Neural progenitor cell (in vitro differentiated cells): ENCODE measurements at regions not wholly inside any gene's neighbourhood (a gene's known extent, or its start where the extent isn't known, plus 50 kb on each side); places are given as distances from the start of the nearest gene placed in this dataset.
A peak's percentile ranks its signal among the peaks of the same experiment; 100 is the strongest.

Experiments
- DNase-seq: peaks from one replicate; pipeline ENCODE4 v3.0.0-alpha.2; 2016; ENCODE audit warnings: low spot score
- H2AFZ ChIP-seq: fragments of 200-600 bp; sonication (generic); replicated peaks from 2 replicates; pipeline ENCODE4 v1.6.1; 2016; ENCODE audit warnings: antibody characterized with exemption
- H3F3A ChIP-seq: fragments of 200-600 bp; sonication (generic); 2 replicates; pipeline ENCODE4 v1.6.1; 2016; ENCODE audit warnings: antibody characterized with exemption, low read depth
- H3K27ac ChIP-seq: fragments of 200-600 bp; sonication (generic); 2 replicates; pipeline ENCODE4 v1.5.1; 2016; ENCODE audit warnings: mild to moderate bottlenecking
- H3K27me3 ChIP-seq: fragments of 200-600 bp; sonication (generic); 2 replicates; pipeline ENCODE4 v1.6.1; 2016; ENCODE audit warnings: mild to moderate bottlenecking, moderate library complexity
- H3K36me3 ChIP-seq: fragments of 200-600 bp; sonication (generic); 2 replicates; pipeline ENCODE4 v1.5.1; 2016
- H3K4me1 ChIP-seq: fragments of 200-600 bp; sonication (generic); 2 replicates; pipeline ENCODE4 v1.6.1; 2016; ENCODE audit warnings: mixed run types
- H3K4me2 ChIP-seq: fragments of 200-600 bp; sonication (generic); 2 replicates; pipeline ENCODE4 v1.6.1; 2016
- H3K4me3 ChIP-seq: fragments of 200-600 bp; sonication (generic); 2 replicates; pipeline ENCODE4 v1.5.1; 2016
- H3K79me2 ChIP-seq: fragments of 200-600 bp; sonication (generic); 2 replicates; pipeline ENCODE4 v1.6.1; 2016; ENCODE audit warnings: low read depth
- H3K9ac ChIP-seq: fragments of 200-600 bp; sonication (generic); 2 replicates; pipeline ENCODE4 v1.6.1; 2016
- H3K9me3 ChIP-seq: fragments of 200-600 bp; sonication (generic); 2 replicates; pipeline ENCODE4 v1.5.1; 2016; ENCODE audit warnings: low read depth
- H4K20me1 ChIP-seq: fragments of 200-600 bp; sonication (generic); 2 replicates; pipeline ENCODE4 v1.6.1; 2016; ENCODE audit warnings: low read depth
- H3K27ac Mint-ChIP-seq: 3 replicates; pipeline ENCODE4 v1.8.0; 2021; ENCODE audit warnings: mixed read lengths
- H3K27me3 Mint-ChIP-seq: 2 replicates; pipeline ENCODE4 v1.8.0; 2022; ENCODE audit warnings: low read depth, mild to moderate bottlenecking, inconsistent platforms, moderate library complexity, mixed read lengths; ENCODE audit not compliant: insufficient read depth
- H3K36me3 Mint-ChIP-seq: 3 replicates; pipeline ENCODE4 v1.8.0; 2021; ENCODE audit warnings: mixed read lengths
- H3K4me1 Mint-ChIP-seq: 3 replicates; pipeline ENCODE4 v1.8.0; 2021; ENCODE audit warnings: mixed read lengths
- H3K4me3 Mint-ChIP-seq: 3 replicates; pipeline ENCODE4 v1.8.0; 2021; ENCODE audit warnings: mild to moderate bottlenecking, moderate library complexity, mixed read lengths
- H3K9me3 Mint-ChIP-seq: 3 replicates; pipeline ENCODE4 v1.8.0; 2020; ENCODE audit warnings: mixed read lengths
- EZH2 ChIP-seq: fragments of 200-600 bp; sonication (generic); IDR thresholded peaks from 2 replicates; pipeline ENCODE4 v1.6.1; 2017; ENCODE audit warnings: antibody characterized with exemption, mild to moderate bottlenecking, moderate library complexity
- EZH2phosphoT487 ChIP-seq: fragments of 200-600 bp; sonication (generic); IDR thresholded peaks from 2 replicates; pipeline ENCODE4 v1.6.1; 2017; ENCODE audit warnings: antibody characterized with exemption
- TF ChIP-seq, protein P1 (sequence below): fragments of 200-600 bp; sonication (generic); IDR thresholded peaks from 2 replicates; pipeline ENCODE4 v1.5.1; 2017; ENCODE audit warnings: antibody characterized with exemption, mild to moderate bottlenecking

DNA sequence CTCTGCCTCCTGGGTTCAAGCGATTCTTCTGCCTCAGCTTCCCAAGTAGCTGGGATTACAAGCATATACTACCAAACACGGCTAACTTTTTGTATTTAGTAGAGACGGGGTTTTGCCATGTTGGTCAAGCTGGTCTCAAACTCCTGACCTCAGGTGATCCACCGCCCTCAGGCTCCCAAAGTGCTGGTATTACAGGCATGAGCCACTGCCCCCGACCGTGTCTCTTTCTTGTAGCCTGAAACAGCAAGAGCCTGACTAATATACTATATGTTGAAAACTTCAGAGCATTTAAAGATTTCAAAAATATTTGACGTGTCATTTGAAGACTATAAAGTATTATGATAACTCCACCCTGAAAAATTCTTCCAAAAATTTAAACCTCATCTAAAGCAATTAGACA, 71.7 kb upstream of the ZNF648 start:
- Histone ChIP-seq H4K20me1 (no peaks in the 10 kb centered on the region), H3K27me3 (no peaks in the 10 kb centered on the region), H3F3A (no peaks in the 10 kb centered on the region), H2AFZ (no peak overlapping the region), H3K9ac (no peak overlapping the region), H3K4me1 (no peaks in the 10 kb centered on the region), H3K4me3 (no peak overlapping the region), H3K4me2 (no peak overlapping the region), H3K27ac (no peak overlapping the region), H3K36me3 (no peaks in the 10 kb centered on the region), H3K79me2 (no peaks in the 10 kb centered on the region), H3K9me3 (no peaks in the 10 kb centered on the region)
- DNase-seq, result no peak
- Mint-ChIP-seq H3K4me3 (no peak overlapping the region), H3K27ac (no peak overlapping the region), H3K4me1 (no peaks in the 10 kb centered on the region), H3K36me3 (no peaks in the 10 kb centered on the region), H3K9me3 (peaks cover 10% of the 10 kb centered on the region), H3K27me3 (no peaks in the 10 kb centered on the region)
- no peak for TF ChIP-seq EZH2phosphoT487
- TF ChIP-seq EZH2, result no peak
- TF ChIP-seq, protein P1, sequence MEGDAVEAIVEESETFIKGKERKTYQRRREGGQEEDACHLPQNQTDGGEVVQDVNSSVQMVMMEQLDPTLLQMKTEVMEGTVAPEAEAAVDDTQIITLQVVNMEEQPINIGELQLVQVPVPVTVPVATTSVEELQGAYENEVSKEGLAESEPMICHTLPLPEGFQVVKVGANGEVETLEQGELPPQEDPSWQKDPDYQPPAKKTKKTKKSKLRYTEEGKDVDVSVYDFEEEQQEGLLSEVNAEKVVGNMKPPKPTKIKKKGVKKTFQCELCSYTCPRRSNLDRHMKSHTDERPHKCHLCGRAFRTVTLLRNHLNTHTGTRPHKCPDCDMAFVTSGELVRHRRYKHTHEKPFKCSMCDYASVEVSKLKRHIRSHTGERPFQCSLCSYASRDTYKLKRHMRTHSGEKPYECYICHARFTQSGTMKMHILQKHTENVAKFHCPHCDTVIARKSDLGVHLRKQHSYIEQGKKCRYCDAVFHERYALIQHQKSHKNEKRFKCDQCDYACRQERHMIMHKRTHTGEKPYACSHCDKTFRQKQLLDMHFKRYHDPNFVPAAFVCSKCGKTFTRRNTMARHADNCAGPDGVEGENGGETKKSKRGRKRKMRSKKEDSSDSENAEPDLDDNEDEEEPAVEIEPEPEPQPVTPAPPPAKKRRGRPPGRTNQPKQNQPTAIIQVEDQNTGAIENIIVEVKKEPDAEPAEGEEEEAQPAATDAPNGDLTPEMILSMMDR, result no peak

DNA sequence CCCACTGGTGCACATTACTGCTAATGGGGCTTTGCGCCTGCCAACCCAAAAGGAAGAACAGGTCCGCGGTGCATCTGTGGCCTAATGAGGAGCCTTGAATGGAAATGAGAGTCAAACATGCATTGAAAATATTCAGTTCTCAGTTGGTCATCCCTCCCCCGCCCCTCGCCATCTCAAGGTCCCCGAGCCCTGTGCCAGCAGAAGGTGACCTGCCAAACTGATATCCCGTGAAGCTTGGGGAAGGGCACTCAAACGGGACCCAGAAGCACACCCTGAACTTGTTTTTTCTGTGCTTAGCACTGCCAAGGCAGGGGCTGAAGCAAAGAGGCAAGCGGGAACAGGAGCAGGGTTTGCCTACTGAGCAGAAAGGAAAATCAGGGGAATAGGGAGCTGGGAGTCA, 67.9 kb upstream of the ZNF648 start:
- Mint-ChIP-seq H3K27ac (no peak overlapping the region), H3K36me3 (no peaks in the 10 kb centered on the region), H3K9me3 (peaks cover 7% of the 10 kb centered on the region), H3K27me3 (peaks cover 4% of the 10 kb centered on the region), H3K4me3 (no peak overlapping the region), H3K4me1 (no peaks in the 10 kb centered on the region)
- Histone ChIP-seq H3K4me3 (no peak overlapping the region), H3K9me3 (no peaks in the 10 kb centered on the region), H3K9ac (no peak overlapping the region), H3K36me3 (no peaks in the 10 kb centered on the region), H3K27me3 (no peaks in the 10 kb centered on the region), H2AFZ (peak overlapping the region; percentile 12), H3K79me2 (no peaks in the 10 kb centered on the region), H3F3A (no peaks in the 10 kb centered on the region), H3K4me2 (no peak overlapping the region), H3K4me1 (no peaks in the 10 kb centered on the region), H3K27ac (no peak overlapping the region), H4K20me1 (no peaks in the 10 kb centered on the region)
- DNase-seq, result no peak
- TF ChIP-seq, protein P1, result no peak
- no peak for TF ChIP-seq EZH2phosphoT487
- TF ChIP-seq EZH2, result no peak

DNA sequence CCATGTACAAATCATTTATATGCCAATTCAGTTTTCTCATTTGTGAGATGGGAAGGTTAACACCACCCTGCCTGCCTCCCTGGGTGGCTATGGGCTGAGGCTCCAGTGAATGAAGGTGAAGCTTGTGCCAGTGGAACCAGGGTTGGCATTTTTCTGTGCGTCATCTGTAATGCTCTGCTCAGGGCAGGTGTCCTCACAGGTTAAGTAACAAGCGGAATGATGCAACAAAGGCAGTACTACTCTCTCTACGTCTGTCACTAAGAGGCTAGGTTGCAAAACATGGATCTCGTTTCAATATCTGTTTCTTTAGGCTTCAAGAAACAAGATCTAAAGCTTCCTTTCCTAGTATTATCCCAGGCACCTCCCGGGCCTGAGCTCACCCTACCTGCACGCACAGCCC, 67.0 kb upstream of the ZNF648 start:
- H4K20me1 ChIP-seq, result no peaks in the 10 kb centered on the region
- Mint-ChIP-seq H3K27ac (no peak overlapping the region), H3K9me3 (no peaks in the 10 kb centered on the region), H3K36me3 (no peaks in the 10 kb centered on the region), H3K4me3 (no peak overlapping the region), H3K27me3 (peaks cover 4% of the 10 kb centered on the region), H3K4me1 (no peaks in the 10 kb centered on the region)
- H3K4me2 ChIP-seq, result no peak overlapping the region
- H3K27ac ChIP-seq, result no peak overlapping the region
- no peak overlapping the region for H3K4me3 ChIP-seq
- no peak for DNase-seq
- TF ChIP-seq EZH2, result no peak
- TF ChIP-seq EZH2phosphoT487, result no peak
- TF ChIP-seq, protein P1, result no peak
- no peaks in the 10 kb centered on the region for H3K9me3 ChIP-seq
- no peaks in the 10 kb centered on the region for H3K79me2 ChIP-seq
- no peak overlapping the region for H2AFZ ChIP-seq
- no peaks in the 10 kb centered on the region for H3F3A ChIP-seq
- no peaks in the 10 kb centered on the region for H3K36me3 ChIP-seq
- no peak overlapping the region for H3K9ac ChIP-seq
- no peaks in the 10 kb centered on the region for H3K27me3 ChIP-seq
- H3K4me1 ChIP-seq, result no peaks in the 10 kb centered on the region

DNA sequence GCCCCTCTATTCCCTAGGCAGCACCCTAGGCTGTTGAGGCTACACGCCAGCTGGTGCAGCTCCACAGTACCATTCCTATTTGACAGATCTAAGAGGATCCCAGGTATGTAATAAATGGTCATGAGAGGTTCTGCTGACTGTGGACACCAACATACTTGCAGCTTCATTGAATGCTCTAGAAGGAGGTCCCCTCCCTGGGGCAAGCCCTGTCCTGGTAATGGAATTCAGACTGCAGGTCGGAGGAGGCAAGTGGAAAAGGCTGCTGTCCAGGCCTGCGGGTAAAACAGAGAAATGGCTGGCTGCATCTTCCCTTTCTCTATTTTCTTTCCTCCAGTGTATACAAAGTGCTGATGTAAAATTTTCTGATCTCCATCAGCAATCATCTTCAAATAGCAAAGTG, 66.1 kb upstream of the ZNF648 start:
- H3K27me3 ChIP-seq, result no peaks in the 10 kb centered on the region
- no peaks in the 10 kb centered on the region for H3K4me1 ChIP-seq
- DNase-seq, result no peak
- H3K9me3 ChIP-seq, result no peaks in the 10 kb centered on the region
- Mint-ChIP-seq H3K4me1 (no peaks in the 10 kb centered on the region), H3K4me3 (no peak overlapping the region), H3K9me3 (no peaks in the 10 kb centered on the region), H3K27ac (no peak overlapping the region), H3K36me3 (no peaks in the 10 kb centered on the region), H3K27me3 (peaks cover 4% of the 10 kb centered on the region)
- no peaks in the 10 kb centered on the region for H3K36me3 ChIP-seq
- H3F3A ChIP-seq, result no peaks in the 10 kb centered on the region
- no peak overlapping the region for H3K4me2 ChIP-seq
- no peaks in the 10 kb centered on the region for H4K20me1 ChIP-seq
- no peak overlapping the region for H3K9ac ChIP-seq
- H3K4me3 ChIP-seq, result no peak overlapping the region
- H2AFZ ChIP-seq, result no peak overlapping the region
- TF ChIP-seq EZH2phosphoT487, result no peak
- TF ChIP-seq, protein P1, result no peak
- no peak for TF ChIP-seq EZH2
- no peaks in the 10 kb centered on the region for H3K79me2 ChIP-seq
- H3K27ac ChIP-seq, result no peak overlapping the region
